Pancreas (tissue), 10 donors: ENCODE measurements at regions not wholly inside any gene's neighbourhood (a gene's known extent, or its start where the extent isn't known, plus 50 kb on each side); places are given as distances from the start of the nearest gene placed in this dataset.

ENCODE experiments used
- ATAC-seq, 4 donors: fragments of 200-7000 bp; cut with Tn5 transposase; one replicate each; pipeline versions ENCODE4 v1.8.0 to v1.9.1; 2020; ENCODE audit warnings: mild to moderate bottlenecking in 4 of 4, moderate library complexity in 4 of 4
- DNase-seq, 6 donors: peaks; one replicate each; pipeline ENCODE4 v3.0.0-alpha.2; 2020
- FAIRE-seq: peaks from 2 replicates; lab custom pipeline; 2012; peaks lifted over from hg19 to GRCh38; lab: Jason Lieb, UNC
- H3K27ac ChIP-seq, 4 donors: fragments of 200-600 bp; sonication (generic); 1 replicate in 3 of 4; 2 replicates in 1 of 4; pipeline versions ENCODE4 v1.5.0 to v1.8.0; 2020
- H3K27me3 ChIP-seq, 4 donors: fragments of 200-600 bp; one replicate each; pipeline ENCODE4 v1.8.0; 2021
- H3K36me3 ChIP-seq, 3 donors: fragments of 200-600 bp; sonication (generic) in 1 of 3; one replicate each; pipeline versions ENCODE4 v1.5.0 to v1.8.0; 2020 to 2021
- H3K4me1 ChIP-seq, 3 donors: fragments of 200-600 bp; one replicate each; pipeline ENCODE4 v1.8.0; 2021
- H3K4me3 ChIP-seq, 4 donors: fragments of 200-600 bp; sonication (generic) in 2 of 4; one replicate each; pipeline versions ENCODE4 v1.5.0 to v1.8.0; 2020 to 2021
- H3K9me3 ChIP-seq, 4 donors: fragments of 200-600 bp; one replicate each; pipeline ENCODE4 v1.8.0; 2021
- WGBS, 2 donors: extraction: QIAGEN DNeasy Blood & Tissue Kit; methylation state at CpG; one replicate each; pipeline ENCODE4 v1.1.7; 2013; 5-methylcytosine and 5-hydroxymethylcytosine counted together
- intact Hi-C, 3 donors: fragments of 100-400 bp; cut with DNase I; formaldehyde crosslinking; loops; one replicate each; pipeline versions ENCODE4 v1.11.1 to v1.14.2; 2022
- TF ChIP-seq, protein P1 (sequence below), 4 donors: fragments of 200-600 bp; sonication (generic) in 3 of 4; IDR thresholded peaks; one replicate each; pipeline versions ENCODE4 v1.5.0 to v1.8.0; 2021; ENCODE audit warnings: antibody characterized with exemption in 4 of 4
- donor health status: healthy with polysubstance abuse.
- donor health status: DM: no; HTN: no; CAD: no; lungs with moderate emphysema.
- donor health status: DM: no; HTN: no; CAD: no.
- donor health status: control.
- donor health status: control.
- donor health status: Bipolar disorder and iron deficiency.
- donor health status: DM: yes; HTN: yes; CAD: no.
- donor health status: DM: no; HTN: no; CAD: no.
- donor health status: DM: no; HTN: no; CAD: no.
- donor health status: DM: yes; HTN: yes; CAD: no.

DNA sequence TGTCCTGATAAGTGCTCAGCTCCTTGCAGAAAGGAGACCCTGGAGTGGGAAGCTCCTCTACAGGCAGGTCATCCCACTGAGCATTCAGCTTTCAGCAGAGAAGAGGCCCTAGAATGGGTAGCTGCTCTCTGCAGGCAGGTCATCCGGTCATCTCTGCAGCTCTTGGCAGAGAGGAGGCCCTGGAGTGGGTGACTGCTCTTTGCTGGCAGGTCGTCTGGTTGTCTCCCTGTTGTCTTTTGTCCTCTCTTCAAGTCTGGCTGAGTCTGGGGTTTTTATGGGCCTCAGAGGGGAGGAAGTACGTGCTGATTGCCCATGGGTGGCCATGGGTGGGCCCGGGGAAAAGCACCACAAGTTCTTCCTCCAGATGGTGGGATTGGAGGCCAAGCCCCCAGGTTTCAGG lies 250.3 kb upstream of the EDNRB start:
- intact Hi-C loops: no loop called here
- Histone ChIP-seq H3K27ac (no peak overlapping the region), H3K36me3 (no peaks in the 10 kb centered on the region), H3K9me3 (no peaks in the 10 kb centered on the region), H3K27me3 (no peaks in the 10 kb centered on the region), H3K4me1 (no peaks in the 10 kb centered on the region), H3K4me3 (no peak overlapping the region)
- DNase-seq (no peak), ATAC-seq (no peak), FAIRE-seq (no peak)
- TF ChIP-seq, protein P1, sequence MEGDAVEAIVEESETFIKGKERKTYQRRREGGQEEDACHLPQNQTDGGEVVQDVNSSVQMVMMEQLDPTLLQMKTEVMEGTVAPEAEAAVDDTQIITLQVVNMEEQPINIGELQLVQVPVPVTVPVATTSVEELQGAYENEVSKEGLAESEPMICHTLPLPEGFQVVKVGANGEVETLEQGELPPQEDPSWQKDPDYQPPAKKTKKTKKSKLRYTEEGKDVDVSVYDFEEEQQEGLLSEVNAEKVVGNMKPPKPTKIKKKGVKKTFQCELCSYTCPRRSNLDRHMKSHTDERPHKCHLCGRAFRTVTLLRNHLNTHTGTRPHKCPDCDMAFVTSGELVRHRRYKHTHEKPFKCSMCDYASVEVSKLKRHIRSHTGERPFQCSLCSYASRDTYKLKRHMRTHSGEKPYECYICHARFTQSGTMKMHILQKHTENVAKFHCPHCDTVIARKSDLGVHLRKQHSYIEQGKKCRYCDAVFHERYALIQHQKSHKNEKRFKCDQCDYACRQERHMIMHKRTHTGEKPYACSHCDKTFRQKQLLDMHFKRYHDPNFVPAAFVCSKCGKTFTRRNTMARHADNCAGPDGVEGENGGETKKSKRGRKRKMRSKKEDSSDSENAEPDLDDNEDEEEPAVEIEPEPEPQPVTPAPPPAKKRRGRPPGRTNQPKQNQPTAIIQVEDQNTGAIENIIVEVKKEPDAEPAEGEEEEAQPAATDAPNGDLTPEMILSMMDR (IDR thresholded peaks at IDR 0.05): no peak
- WGBS, 2 donors: 45 to 68% methylated on average over 4 of the region's 4 CpGs

DNA sequence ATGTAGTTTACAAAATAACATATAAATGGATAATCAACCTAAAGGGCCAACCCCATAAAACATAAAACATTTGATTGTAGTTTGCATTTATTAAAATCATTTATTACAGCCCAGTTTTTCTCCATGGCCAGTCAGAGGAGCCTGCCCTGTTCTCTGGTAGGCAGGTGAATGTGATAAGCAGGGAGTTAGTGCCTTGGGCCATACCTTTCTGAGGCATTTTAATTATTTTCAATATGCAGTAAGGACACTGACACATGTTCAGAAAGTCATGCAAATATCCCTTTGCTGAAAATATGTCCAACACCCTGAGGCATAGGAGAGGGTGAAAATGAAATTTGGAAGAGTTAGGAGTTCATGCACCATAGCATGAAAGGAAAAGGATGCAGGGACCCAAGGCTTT lies 242.6 kb upstream of the EDNRB start:
- Histone ChIP-seq H3K4me3 (no peak overlapping the region), H3K27me3 (no peaks in the 10 kb centered on the region), H3K9me3 (no peaks in the 10 kb centered on the region), H3K4me1 (no peaks in the 10 kb centered on the region), H3K27ac (no peak overlapping the region), H3K36me3 (no peaks in the 10 kb centered on the region)
- intact Hi-C loops: no loop called here
- TF ChIP-seq, protein P1 (IDR thresholded peaks at IDR 0.05): no peak
- no peak for DNase-seq
- FAIRE-seq: no peak
- ATAC-seq: no peak

DNA sequence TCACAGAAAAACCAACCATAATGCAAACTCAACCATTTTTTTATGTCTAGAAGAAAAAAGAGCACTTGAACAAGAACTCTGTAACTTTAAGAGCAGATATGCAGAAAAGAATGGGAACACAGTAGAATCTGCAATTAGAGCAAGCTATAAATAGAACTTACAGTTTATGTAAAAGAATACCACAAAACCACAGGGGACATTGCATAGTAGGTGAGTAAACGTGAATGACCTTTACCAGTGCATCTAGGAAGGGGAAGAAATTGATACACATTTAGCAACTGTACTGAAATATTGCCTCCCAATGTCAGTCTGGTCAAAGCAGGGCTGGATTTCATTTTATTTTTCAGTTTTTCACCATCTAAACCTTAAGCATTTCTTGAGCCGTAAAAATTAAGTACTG lies 242.2 kb upstream of the EDNRB start:
- no peak for FAIRE-seq
- no peak overlapping the region for H3K27ac ChIP-seq
- intact Hi-C loops: no loop called here

DNA sequence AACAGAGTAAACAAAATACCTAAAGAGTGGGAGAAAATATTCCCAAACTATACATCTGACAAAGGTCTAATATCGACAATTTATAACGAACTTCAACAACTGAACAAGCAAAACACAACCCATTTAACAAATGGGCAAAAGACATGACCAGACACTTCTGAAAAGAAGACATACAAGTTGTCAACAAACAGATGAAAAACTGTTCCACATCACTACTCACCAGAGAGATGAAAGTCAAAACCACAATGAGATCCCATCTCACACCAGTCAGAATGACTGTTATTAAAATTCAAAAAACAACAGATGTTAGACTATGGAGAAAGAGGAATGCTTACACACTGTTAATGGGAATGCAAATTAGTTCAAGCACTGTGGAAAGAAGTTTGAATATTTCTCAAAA lies 233.8 kb upstream of the EDNRB start:
- intact Hi-C loops: no loop called here
- ATAC-seq (no peak), DNase-seq (no peak), FAIRE-seq (no peak)
- Histone ChIP-seq H3K9me3 (no peaks in the 10 kb centered on the region), H3K4me3 (no peak overlapping the region), H3K36me3 (no peaks in the 10 kb centered on the region), H3K27me3 (no peaks in the 10 kb centered on the region), H3K27ac (no peak overlapping the region), H3K4me1 (no peaks in the 10 kb centered on the region)
- 80 to 94% methylated on average over 2 of the region's 2 CpGs for WGBS, 2 donors
- TF ChIP-seq, protein P1 (IDR thresholded peaks at IDR 0.05): no peak

More for the DNA sequence above, 242.2 kb upstream of the EDNRB start:
- no peaks in the 10 kb centered on the region for H3K4me1 ChIP-seq
- DNase-seq (no peak), ATAC-seq (no peak)
- TF ChIP-seq, protein P1 (IDR thresholded peaks at IDR 0.05): no peak
- no peak overlapping the region for H3K4me3 ChIP-seq
- 41 to 47% methylated on average over 2 of the region's 2 CpGs for WGBS, 2 donors
- H3K27me3 ChIP-seq: no peaks in the 10 kb centered on the region
- no peaks in the 10 kb centered on the region for H3K9me3 ChIP-seq
- no peaks in the 10 kb centered on the region for H3K36me3 ChIP-seq

DNA sequence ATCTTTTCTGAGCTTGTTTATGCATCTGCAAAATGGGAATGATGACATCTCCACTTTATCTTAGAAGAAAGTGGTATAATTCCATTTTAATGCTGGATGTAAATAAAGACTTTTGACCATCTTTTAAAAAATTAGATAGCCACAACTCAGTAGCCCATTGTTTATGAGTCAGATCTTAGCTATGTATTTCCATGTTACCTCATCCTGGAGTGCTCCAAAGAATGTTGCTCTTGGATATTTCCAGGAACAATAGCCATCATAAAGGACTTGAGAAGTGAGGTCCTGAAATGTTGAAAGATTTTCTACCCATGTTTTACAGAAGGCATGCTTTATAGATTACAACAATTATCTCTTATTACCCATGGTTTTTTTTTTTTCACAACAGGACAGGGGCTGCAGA lies 229.3 kb upstream of the EDNRB start:
- H3K27ac ChIP-seq: no peak overlapping the region
- DNase-seq (no peak), ATAC-seq (no peak), FAIRE-seq (no peak)
- intact Hi-C loops: no loop called here
- TF ChIP-seq, protein P1 (IDR thresholded peaks at IDR 0.05): no peak
- H3K4me3 ChIP-seq: no peak overlapping the region
- H3K36me3 ChIP-seq: no peaks in the 10 kb centered on the region
- no peaks in the 10 kb centered on the region for H3K27me3 ChIP-seq
- H3K4me1 ChIP-seq: no peaks in the 10 kb centered on the region
- H3K9me3 ChIP-seq: no peaks in the 10 kb centered on the region
